SK-N-SH treated with all-trans-retinoic acid at 6 μM for 48 hours (cell line): ENCODE measurements at regions not wholly inside any gene's neighbourhood (a gene's known extent, or its start where the extent isn't known, plus 50 kb on each side); places are given as distances from the start of the nearest gene placed in this dataset.

Experiments
- ARNTL ChIP-seq: fragments of 450-650 bp; formaldehyde crosslinking; IDR thresholded peaks from 2 replicates; pipeline ENCODE4 v1.5.0; 2020; ENCODE audit warnings: low read depth, mild to moderate bottlenecking, moderate library complexity, borderline replicate concordance
- CREB5 ChIP-seq: fragments of 250-450 bp; sonication (Bioruptor Pico); IDR thresholded peaks from 2 replicates; pipeline ENCODE4 v1.5.1; 2020; ENCODE audit warnings: low read depth, mild to moderate bottlenecking, moderate library complexity
- CSRNP3 ChIP-seq: fragments of 250-450 bp; sonication (Bioruptor Pico); IDR thresholded peaks from 2 replicates; pipeline ENCODE4 v1.5.1; 2021; ENCODE audit warnings: mild to moderate bottlenecking, moderate library complexity
- OSR1 ChIP-seq: fragments of 250-450 bp; sonication (Bioruptor Pico); IDR thresholded peaks from 2 replicates; pipeline ENCODE4 v1.8.0; 2022; ENCODE audit warnings: moderate library complexity, mild to moderate bottlenecking, inconsistent platforms
- POU6F1 ChIP-seq: fragments of 250-450 bp; sonication (Bioruptor Pico); IDR thresholded peaks from 2 replicates; pipeline ENCODE4 v1.8.0; 2021; ENCODE audit warnings: low read depth, mild to moderate bottlenecking, moderate library complexity, borderline replicate concordance
- PPARA ChIP-seq: fragments of 250-450 bp; sonication (Bioruptor Pico); IDR thresholded peaks from 2 replicates; pipeline ENCODE4 v1.5.0; 2020; ENCODE audit warnings: mild to moderate bottlenecking, borderline replicate concordance
- TOX ChIP-seq: fragments of 250-450 bp; sonication (Bioruptor Pico); IDR thresholded peaks from 2 replicates; pipeline ENCODE4 v1.8.0; 2021; ENCODE audit warnings: mild to moderate bottlenecking, moderate library complexity, borderline replicate concordance
- TSHZ2 ChIP-seq: fragments of 250-450 bp; sonication (Bioruptor Pico); IDR thresholded peaks from 2 replicates; pipeline ENCODE4 v1.5.0; 2020; ENCODE audit warnings: mild to moderate bottlenecking, moderate library complexity
- ZFP3 ChIP-seq: fragments of 250-450 bp; sonication (Bioruptor Pico); IDR thresholded peaks from 2 replicates; pipeline ENCODE4 v1.5.0; 2020; ENCODE audit warnings: mild to moderate bottlenecking, moderate library complexity

GRCh38 chr13:103291798-103292572 is 225.8 kb upstream of the SLC10A2 start:
- TF ChIP-seq ZFP3 (CRISPR knock-in tag) (no peak), TOX (CRISPR knock-in tag) (no peak), PPARA (CRISPR knock-in tag) (no peak), CSRNP3 (CRISPR knock-in tag) (no peak), OSR1 (CRISPR knock-in tag) (no peak), ARNTL (CRISPR knock-in tag) (no peak), POU6F1 (CRISPR knock-in tag) (no peak), CREB5 (no peak), TSHZ2 (no peak)
